Cardiac muscle cell (in vitro differentiated cells and primary cell): ENCODE measurements at regions not wholly inside any gene's neighbourhood (a gene's known extent, or its start where the extent isn't known, plus 50 kb on each side); places are given as distances from the start of the nearest gene placed in this dataset.

Source experiments
- DNase-seq, 2 donors: peaks; one replicate each; pipeline versions ENCODE4 v3.0.0 to v3.0.0-alpha.2; 2010 to 2017; ENCODE audit warnings: low read depth in 1 of 2, low spot score in 1 of 2
- H3K27ac ChIP-seq: fragments of 200-600 bp; sonication (generic); 2 replicates; pipeline ENCODE4 v1.5.1; 2016
- H3K27me3 ChIP-seq: fragments of 200-600 bp; sonication (generic); 2 replicates; pipeline ENCODE4 v1.6.0; 2016; ENCODE audit warnings: control low read depth
- H3K36me3 ChIP-seq: fragments of 200-600 bp; sonication (generic); 2 replicates; pipeline ENCODE4 v1.5.1; 2016; ENCODE audit warnings: control low read depth
- H3K4me1 ChIP-seq: fragments of 200-600 bp; sonication (generic); 2 replicates; pipeline ENCODE4 v1.8.1; 2017; ENCODE audit warnings: low read depth, mild to moderate bottlenecking, mixed run types
- H3K4me3 ChIP-seq: fragments of 200-600 bp; sonication (generic); 2 replicates; pipeline ENCODE4 v1.5.1; 2016; ENCODE audit warnings: mild to moderate bottlenecking
- H3K9me3 ChIP-seq: fragments of 200-600 bp; sonication (generic); 2 replicates; pipeline ENCODE4 v1.5.1; 2017; ENCODE audit warnings: low read depth, mild to moderate bottlenecking, control low read depth
- TF ChIP-seq, protein P1 (sequence below): IDR thresholded peaks from 2 replicates; pipeline ENCODE4 v1.5.1; 2012; ENCODE audit warnings: low read depth, mild to moderate bottlenecking, low read length

DNA sequence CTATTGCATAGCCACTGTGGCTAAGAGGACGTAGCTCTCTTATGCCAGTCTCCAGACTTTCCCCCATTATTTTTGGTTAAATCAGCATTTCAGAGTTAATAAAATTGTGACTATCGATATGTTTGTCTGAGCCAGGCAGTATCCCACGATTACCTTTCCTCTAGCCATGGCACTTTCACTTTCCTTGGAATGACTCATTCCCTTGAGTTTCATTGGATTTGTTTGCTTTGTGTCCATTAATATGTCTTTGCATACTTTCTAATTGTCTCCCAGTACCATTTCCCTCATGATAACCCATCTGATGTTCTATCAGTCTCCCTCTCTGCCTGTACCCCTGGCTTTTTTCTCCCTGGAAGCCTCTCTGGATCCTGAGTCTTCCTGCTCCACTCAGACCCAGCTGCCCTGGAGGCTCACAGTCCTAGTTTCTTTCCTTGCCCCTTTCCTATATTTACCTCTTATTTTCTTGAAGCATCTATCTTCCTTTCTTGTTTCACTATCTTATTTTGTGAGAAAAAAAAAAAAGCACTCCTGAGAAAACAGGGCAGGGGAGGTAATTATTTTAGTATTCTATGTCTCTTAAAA lies 126.1 kb downstream of the MTX2 start:
- TF ChIP-seq, protein P1, sequence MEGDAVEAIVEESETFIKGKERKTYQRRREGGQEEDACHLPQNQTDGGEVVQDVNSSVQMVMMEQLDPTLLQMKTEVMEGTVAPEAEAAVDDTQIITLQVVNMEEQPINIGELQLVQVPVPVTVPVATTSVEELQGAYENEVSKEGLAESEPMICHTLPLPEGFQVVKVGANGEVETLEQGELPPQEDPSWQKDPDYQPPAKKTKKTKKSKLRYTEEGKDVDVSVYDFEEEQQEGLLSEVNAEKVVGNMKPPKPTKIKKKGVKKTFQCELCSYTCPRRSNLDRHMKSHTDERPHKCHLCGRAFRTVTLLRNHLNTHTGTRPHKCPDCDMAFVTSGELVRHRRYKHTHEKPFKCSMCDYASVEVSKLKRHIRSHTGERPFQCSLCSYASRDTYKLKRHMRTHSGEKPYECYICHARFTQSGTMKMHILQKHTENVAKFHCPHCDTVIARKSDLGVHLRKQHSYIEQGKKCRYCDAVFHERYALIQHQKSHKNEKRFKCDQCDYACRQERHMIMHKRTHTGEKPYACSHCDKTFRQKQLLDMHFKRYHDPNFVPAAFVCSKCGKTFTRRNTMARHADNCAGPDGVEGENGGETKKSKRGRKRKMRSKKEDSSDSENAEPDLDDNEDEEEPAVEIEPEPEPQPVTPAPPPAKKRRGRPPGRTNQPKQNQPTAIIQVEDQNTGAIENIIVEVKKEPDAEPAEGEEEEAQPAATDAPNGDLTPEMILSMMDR = no peak
- H3K27ac ChIP-seq = no peak overlapping the region
- no peaks in the 10 kb centered on the region for H3K27me3 ChIP-seq
- no peaks in the 10 kb centered on the region for H3K36me3 ChIP-seq
- peaks cover 16% of the 10 kb centered on the region for H3K4me1 ChIP-seq
- H3K9me3 ChIP-seq = no peaks in the 10 kb centered on the region
- H3K4me3 ChIP-seq = no peak overlapping the region
- no peak for DNase-seq

DNA sequence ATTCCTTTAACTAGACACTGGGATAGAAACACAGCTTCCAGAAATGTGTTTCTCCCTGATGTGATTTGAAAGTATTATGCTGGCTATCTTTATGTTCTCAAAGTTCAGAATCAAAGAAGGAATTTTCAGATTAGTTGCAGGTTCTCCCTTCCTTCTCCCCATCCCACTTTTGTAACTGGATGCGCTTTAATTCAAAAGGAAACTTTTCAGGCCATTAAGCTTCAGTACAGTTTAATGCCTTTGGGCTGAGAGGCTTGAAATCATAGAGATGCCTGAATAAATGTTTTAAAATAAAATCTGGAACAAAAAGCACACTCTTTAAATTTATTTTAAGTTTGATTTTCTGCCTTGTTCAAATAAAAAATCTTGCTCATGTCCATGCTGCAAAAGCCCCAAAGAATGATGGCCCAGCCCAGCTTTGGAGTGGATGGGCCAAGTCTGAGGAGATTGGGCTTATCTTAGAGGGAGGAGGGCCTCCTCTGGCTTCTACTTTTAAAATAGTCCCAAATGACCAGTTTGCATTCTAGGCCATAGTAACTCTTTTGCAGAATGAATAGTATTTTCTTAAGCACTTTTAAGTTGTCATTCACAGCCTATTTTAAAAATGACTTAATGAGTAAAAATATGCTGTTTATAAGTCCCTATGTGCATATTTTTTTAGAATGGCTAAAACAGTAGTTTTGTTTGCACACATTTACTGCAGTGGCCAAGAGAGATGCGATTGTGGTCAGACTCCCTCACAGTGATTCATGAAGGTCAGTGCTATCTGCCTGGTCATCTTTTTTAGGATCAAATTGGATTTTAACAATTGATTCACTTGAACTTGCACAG lies 129.2 kb downstream of the MTX2 start:
- Histone ChIP-seq H3K27me3 (no peaks in the 10 kb centered on the region), H3K27ac (no peak overlapping the region), H3K4me1 (peaks cover 3% of the 10 kb centered on the region), H3K36me3 (no peaks in the 10 kb centered on the region), H3K4me3 (no peak overlapping the region), H3K9me3 (no peaks in the 10 kb centered on the region)
- peak in 1 of 2 donors; percentile 5 for DNase-seq
- TF ChIP-seq, protein P1 = no peak

DNA sequence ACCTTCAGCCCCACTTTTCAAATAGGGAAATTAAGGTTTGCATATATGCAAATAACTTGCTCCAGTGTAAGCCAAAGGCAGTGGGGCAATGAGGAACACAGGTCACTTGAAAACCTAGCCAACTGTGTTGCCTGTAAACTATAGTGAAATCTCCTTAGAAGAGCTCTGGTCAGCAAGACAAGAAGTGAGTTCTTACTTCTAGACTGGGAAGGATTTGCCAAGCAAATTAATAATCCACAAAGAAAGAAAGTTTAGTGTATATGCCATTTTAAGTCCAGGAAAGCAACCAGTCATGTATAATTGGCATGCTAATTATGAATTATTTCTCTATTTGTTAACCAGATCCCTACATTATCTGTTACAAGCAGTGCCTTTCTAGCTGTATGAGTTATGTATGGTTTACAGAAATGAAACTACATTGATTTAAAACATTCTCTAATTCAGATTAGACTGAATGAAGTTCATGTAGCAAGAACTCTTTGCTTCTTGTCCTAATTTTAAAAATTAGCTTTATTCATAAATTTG lies 129.9 kb downstream of the MTX2 start:
- no peaks in the 10 kb centered on the region for H3K36me3 ChIP-seq
- DNase-seq = peak in 1 of 2 donors; percentile 12
- TF ChIP-seq, protein P1 = no peak
- H3K27me3 ChIP-seq = no peaks in the 10 kb centered on the region
- H3K4me3 ChIP-seq = no peak overlapping the region
- H3K4me1 ChIP-seq = peaks cover 3% of the 10 kb centered on the region
- no peaks in the 10 kb centered on the region for H3K9me3 ChIP-seq
- no peak overlapping the region for H3K27ac ChIP-seq

DNA sequence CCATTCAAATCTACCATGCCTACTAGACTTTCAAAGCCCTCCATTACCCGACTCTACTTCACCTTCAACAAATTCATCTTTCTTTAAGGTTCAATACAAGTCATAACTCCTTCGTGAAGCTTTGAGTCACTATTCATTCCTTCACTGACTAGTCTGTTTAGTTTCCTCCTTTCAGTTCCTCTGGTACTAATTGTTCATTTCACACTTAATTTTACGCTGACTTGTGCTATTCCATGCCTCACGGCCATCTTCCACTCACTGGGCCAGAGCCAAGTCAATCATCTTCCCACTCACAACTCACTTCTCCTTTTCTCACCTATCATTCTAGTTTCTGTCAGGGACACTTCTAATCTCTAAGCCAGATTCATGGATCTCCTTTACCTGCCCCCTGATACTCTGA lies 136.2 kb downstream of the MTX2 start:
- H3K9me3 ChIP-seq = no peaks in the 10 kb centered on the region

DNA sequence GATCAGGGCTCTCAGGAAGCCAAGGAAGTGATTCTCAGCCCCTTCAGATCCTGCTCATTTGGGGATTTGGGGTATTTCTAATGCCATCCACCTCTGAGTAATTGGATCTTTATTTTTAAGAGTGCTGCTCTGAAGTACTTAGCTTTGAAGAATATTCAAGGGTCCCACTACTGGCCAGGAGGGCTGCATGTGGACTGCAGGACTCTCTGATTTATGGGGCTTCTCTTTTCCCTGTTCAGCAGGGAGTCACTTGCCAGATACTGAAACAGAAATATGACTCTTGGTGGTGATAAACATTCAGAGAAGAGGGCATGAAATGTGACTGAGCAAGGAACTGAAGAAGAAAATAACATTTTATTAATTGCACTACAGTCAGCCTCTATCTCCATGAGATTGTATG lies 138.5 kb downstream of the MTX2 start:
- Histone ChIP-seq H3K9me3 (no peaks in the 10 kb centered on the region), H3K4me3 (no peak overlapping the region), H3K4me1 (no peaks in the 10 kb centered on the region), H3K36me3 (no peaks in the 10 kb centered on the region), H3K27me3 (no peaks in the 10 kb centered on the region), H3K27ac (no peak overlapping the region)
- TF ChIP-seq, protein P1 = no peak
- DNase-seq = no peak

More for the DNA sequence above, 136.2 kb downstream of the MTX2 start:
- DNase-seq = no peak
- no peak overlapping the region for H3K27ac ChIP-seq
- no peaks in the 10 kb centered on the region for H3K36me3 ChIP-seq
- H3K27me3 ChIP-seq = no peaks in the 10 kb centered on the region
- no peaks in the 10 kb centered on the region for H3K4me1 ChIP-seq
- H3K4me3 ChIP-seq = no peak overlapping the region
- TF ChIP-seq, protein P1 = no peak
